ENCODE measurements at regions not wholly inside any gene's neighbourhood (a gene's known extent, or its start where the extent isn't known, plus 50 kb on each side); places are given as distances from the start of the nearest gene placed in this dataset.

DNA sequence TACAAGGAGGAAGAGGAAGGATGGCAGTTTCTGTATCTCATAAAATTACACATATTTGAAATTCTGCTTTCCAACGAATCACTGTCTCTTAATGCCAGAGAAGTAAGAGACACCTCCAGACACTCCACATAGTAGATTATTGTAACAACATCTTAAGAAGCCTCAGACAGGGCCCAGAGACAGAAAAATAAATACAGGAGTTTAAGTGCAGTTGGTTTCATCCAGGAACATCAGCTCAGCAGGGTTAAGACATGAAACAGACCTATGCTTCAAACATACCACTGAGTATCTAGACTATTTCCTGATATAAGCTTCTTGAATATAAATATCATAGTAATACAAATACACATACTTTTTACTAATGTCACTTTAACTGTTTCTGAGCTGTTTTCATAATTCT lies 290.3 kb downstream of the ADAMTS20 start:
- DNase-seq, result no peak
- Histone ChIP-seq H3K36me3 (ENCODE audit: control insufficient read depth in 1 of 2, insufficient read depth in 2 of 2, low read depth in 1 of 2, low read length in 2 of 2) (no peaks in the 10 kb centered on the region), H2BK120ac (ENCODE audit: low read depth, low read length) (no peak overlapping the region), H2AFZ (ENCODE audit: low read depth, low read length) (no peak overlapping the region), H3K9ac (ENCODE audit: low read length) (no peak overlapping the region), H3K27ac (ENCODE audit: low read length, poor library complexity, severe bottlenecking) (no peak overlapping the region), H2BK5ac (ENCODE audit: low read depth, low read length, poor library complexity, severe bottlenecking) (no peak overlapping the region), H3K4ac (ENCODE audit: low read depth in 1 of 2, low read length in 2 of 2) (no peak overlapping the region), H4K8ac (ENCODE audit: low read length) (no peak overlapping the region), H3K18ac (ENCODE audit: low read depth in 1 of 2, low read length in 2 of 2) (no peak overlapping the region), H3K14ac (ENCODE audit: low read length in 2 of 2) (no peak overlapping the region), H3K4me3 (ENCODE audit: insufficient read depth in 1 of 2, low read depth in 1 of 2, low read length in 2 of 2) (no peak overlapping the region), H3K4me1 (ENCODE audit: control insufficient read depth, insufficient read depth, low read depth, low read length) (no peaks in the 10 kb centered on the region), H3K4me2 (ENCODE audit: low read length, poor library complexity, severe bottlenecking) (no peak overlapping the region), H3K79me1 (replicated peaks; ENCODE audit: low read length, poor library complexity, severe bottlenecking) (no peaks in the 10 kb centered on the region), H3K23ac (ENCODE audit: low read length in 2 of 2) (no peak overlapping the region), H3K27me3 (ENCODE audit: control insufficient read depth in 1 of 2, insufficient read depth in 1 of 2, low read length in 2 of 2) (no peaks in the 10 kb centered on the region), H2BK15ac (ENCODE audit: low read depth, poor library complexity, severe bottlenecking) (no peak overlapping the region), H4K91ac (ENCODE audit: low read length) (no peak overlapping the region), H3K9me3 (ENCODE audit: control insufficient read depth, low read length) (no peaks in the 10 kb centered on the region), H2AK5ac (ENCODE audit: low read length, severe bottlenecking) (no peak overlapping the region), H2BK12ac (ENCODE audit: low read length in 2 of 2) (no peak overlapping the region)
- 36% methylated on average over 1 of the region's 1 CpG for WGBS

DNA sequence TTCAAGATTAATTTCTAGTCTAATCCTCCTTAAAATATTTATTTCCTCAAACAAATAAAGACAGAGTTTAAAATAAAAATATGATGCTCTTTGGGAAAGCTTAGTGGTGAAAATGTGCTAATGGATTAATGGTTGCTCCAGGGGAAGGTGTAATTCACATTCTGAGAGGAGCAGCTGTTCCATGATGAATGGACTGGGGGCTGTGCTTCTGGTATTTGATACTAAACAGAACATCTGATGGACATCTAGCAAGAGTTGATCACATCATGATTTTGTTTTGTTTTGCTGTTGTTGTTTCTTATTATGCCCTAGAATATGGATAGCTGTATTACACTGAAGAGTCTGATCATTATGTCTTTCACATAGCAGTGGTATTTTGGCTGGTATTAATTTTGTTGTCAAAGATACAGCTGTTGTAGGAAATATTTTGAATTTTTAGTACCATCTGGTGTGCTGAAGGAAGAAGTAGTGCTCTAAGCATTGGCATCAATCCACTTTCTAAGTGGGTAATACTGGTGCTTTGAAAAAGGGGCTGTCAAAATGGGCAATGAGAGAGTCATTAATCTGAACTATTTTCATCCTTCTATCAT lies 296.4 kb downstream of the ADAMTS20 start:
- Histone ChIP-seq H3K4me1 (ENCODE audit: control insufficient read depth, insufficient read depth, low read depth, low read length) (no peaks in the 10 kb centered on the region), H3K4ac (ENCODE audit: low read depth in 1 of 2, low read length in 2 of 2) (no peak overlapping the region), H2BK12ac (ENCODE audit: low read length in 2 of 2) (no peak overlapping the region), H3K27ac (ENCODE audit: low read length, poor library complexity, severe bottlenecking) (no peak overlapping the region), H3K4me2 (ENCODE audit: low read length, poor library complexity, severe bottlenecking) (no peak overlapping the region), H3K9ac (ENCODE audit: low read length) (no peak overlapping the region), H2BK5ac (ENCODE audit: low read depth, low read length, poor library complexity, severe bottlenecking) (no peak overlapping the region), H2AFZ (ENCODE audit: low read depth, low read length) (no peak overlapping the region), H3K9me3 (ENCODE audit: control insufficient read depth, low read length) (no peaks in the 10 kb centered on the region), H3K27me3 (ENCODE audit: control insufficient read depth in 1 of 2, insufficient read depth in 1 of 2, low read length in 2 of 2) (no peaks in the 10 kb centered on the region), H3K18ac (ENCODE audit: low read depth in 1 of 2, low read length in 2 of 2) (no peak overlapping the region), H3K23ac (ENCODE audit: low read length in 2 of 2) (no peak overlapping the region), H4K91ac (ENCODE audit: low read length) (no peak overlapping the region), H4K8ac (ENCODE audit: low read length) (no peak overlapping the region), H3K4me3 (ENCODE audit: insufficient read depth in 1 of 2, low read depth in 1 of 2, low read length in 2 of 2) (no peak overlapping the region), H3K79me1 (replicated peaks; ENCODE audit: low read length, poor library complexity, severe bottlenecking) (no peaks in the 10 kb centered on the region), H2BK15ac (ENCODE audit: low read depth, poor library complexity, severe bottlenecking) (no peak overlapping the region), H3K36me3 (ENCODE audit: control insufficient read depth in 1 of 2, insufficient read depth in 2 of 2, low read depth in 1 of 2, low read length in 2 of 2) (no peaks in the 10 kb centered on the region), H2AK5ac (ENCODE audit: low read length, severe bottlenecking) (no peak overlapping the region), H3K14ac (ENCODE audit: low read length in 2 of 2) (no peak overlapping the region), H2BK120ac (ENCODE audit: low read depth, low read length) (no peak overlapping the region)
- DNase-seq, result no peak

DNA sequence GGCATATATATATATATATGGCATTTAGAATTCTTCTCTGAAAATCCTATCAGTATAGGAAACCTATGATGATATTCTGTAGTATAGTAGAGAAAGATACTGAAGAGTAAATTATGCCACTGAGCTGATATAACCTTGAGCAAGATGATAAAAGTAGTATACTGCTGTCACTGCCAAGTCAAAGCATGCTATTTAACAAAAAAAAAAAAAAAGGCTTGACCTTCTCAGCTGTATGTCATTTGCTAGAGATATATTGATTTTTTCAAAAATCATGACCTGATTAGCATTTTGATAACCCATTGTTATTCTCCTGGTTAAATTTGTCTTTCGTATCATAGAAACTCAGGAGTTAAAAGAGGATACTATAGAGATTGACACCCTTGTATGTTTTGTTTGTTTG lies 299.4 kb downstream of the ADAMTS20 start:
- Histone ChIP-seq H3K18ac (ENCODE audit: low read depth in 1 of 2, low read length in 2 of 2) (no peak overlapping the region), H2AK5ac (ENCODE audit: low read length, severe bottlenecking) (no peak overlapping the region), H3K4me3 (ENCODE audit: insufficient read depth in 1 of 2, low read depth in 1 of 2, low read length in 2 of 2) (no peak overlapping the region), H3K36me3 (ENCODE audit: control insufficient read depth in 1 of 2, insufficient read depth in 2 of 2, low read depth in 1 of 2, low read length in 2 of 2) (no peaks in the 10 kb centered on the region), H3K23ac (ENCODE audit: low read length in 2 of 2) (no peak overlapping the region), H4K91ac (ENCODE audit: low read length) (no peak overlapping the region), H4K8ac (ENCODE audit: low read length) (no peak overlapping the region), H2BK15ac (ENCODE audit: low read depth, poor library complexity, severe bottlenecking) (no peak overlapping the region), H3K27me3 (ENCODE audit: control insufficient read depth in 1 of 2, insufficient read depth in 1 of 2, low read length in 2 of 2) (no peaks in the 10 kb centered on the region), H3K14ac (ENCODE audit: low read length in 2 of 2) (no peak overlapping the region), H3K4ac (ENCODE audit: low read depth in 1 of 2, low read length in 2 of 2) (no peak overlapping the region), H3K79me1 (replicated peaks; ENCODE audit: low read length, poor library complexity, severe bottlenecking) (no peaks in the 10 kb centered on the region), H2AFZ (ENCODE audit: low read depth, low read length) (no peak overlapping the region), H3K9me3 (ENCODE audit: control insufficient read depth, low read length) (no peaks in the 10 kb centered on the region), H3K4me1 (ENCODE audit: control insufficient read depth, insufficient read depth, low read depth, low read length) (no peaks in the 10 kb centered on the region), H3K27ac (ENCODE audit: low read length, poor library complexity, severe bottlenecking) (no peak overlapping the region), H2BK120ac (ENCODE audit: low read depth, low read length) (no peak overlapping the region), H2BK12ac (ENCODE audit: low read length in 2 of 2) (no peak overlapping the region), H2BK5ac (ENCODE audit: low read depth, low read length, poor library complexity, severe bottlenecking) (no peak overlapping the region), H3K9ac (ENCODE audit: low read length) (no peak overlapping the region), H3K4me2 (ENCODE audit: low read length, poor library complexity, severe bottlenecking) (no peak overlapping the region)
- 100% methylated on average over 1 of the region's 1 CpG for WGBS
- DNase-seq, result no peak

DNA sequence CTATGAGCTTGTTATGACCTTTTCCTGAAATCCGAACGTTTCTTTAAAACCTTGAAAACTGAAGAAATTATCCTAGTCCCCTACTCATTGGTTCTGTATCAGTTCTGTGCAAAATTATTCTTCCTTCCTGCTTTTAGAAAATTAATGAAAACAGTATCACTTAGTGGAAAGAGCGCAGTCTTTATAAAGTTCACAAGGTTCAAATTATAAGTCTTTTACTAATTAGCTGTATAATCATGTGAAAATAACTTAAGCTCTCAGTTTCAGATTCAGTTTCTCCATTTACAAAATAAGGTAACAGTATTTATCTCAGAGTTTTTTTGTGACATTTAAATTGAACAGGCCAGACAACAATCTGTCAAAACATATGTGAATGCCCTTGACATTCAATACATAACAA lies 306.1 kb downstream of the ADAMTS20 start:
- H2AFZ ChIP-seq (ENCODE audit: low read depth, low read length), result no peak overlapping the region
- H3K23ac ChIP-seq (ENCODE audit: low read length in 2 of 2), result no peak overlapping the region
- H2AK5ac ChIP-seq (ENCODE audit: low read length, severe bottlenecking), result no peak overlapping the region
- H3K18ac ChIP-seq (ENCODE audit: low read depth in 1 of 2, low read length in 2 of 2), result no peak overlapping the region
- H3K27me3 ChIP-seq (ENCODE audit: control insufficient read depth in 1 of 2, insufficient read depth in 1 of 2, low read length in 2 of 2), result no peaks in the 10 kb centered on the region
- no peak overlapping the region for H2BK12ac ChIP-seq (ENCODE audit: low read length in 2 of 2)
- no peak overlapping the region for H3K4ac ChIP-seq (ENCODE audit: low read depth in 1 of 2, low read length in 2 of 2)
- no peak overlapping the region for H4K8ac ChIP-seq (ENCODE audit: low read length)
- H3K9ac ChIP-seq (ENCODE audit: low read length), result no peak overlapping the region
- no peak overlapping the region for H2BK15ac ChIP-seq (ENCODE audit: low read depth, poor library complexity, severe bottlenecking)
- H3K79me1 ChIP-seq (replicated peaks; ENCODE audit: low read length, poor library complexity, severe bottlenecking), result no peaks in the 10 kb centered on the region
- H3K4me2 ChIP-seq (ENCODE audit: low read length, poor library complexity, severe bottlenecking), result no peak overlapping the region
- H4K91ac ChIP-seq (ENCODE audit: low read length), result no peak overlapping the region
- no peak overlapping the region for H3K14ac ChIP-seq (ENCODE audit: low read length in 2 of 2)
- H2BK5ac ChIP-seq (ENCODE audit: low read depth, low read length, poor library complexity, severe bottlenecking), result no peak overlapping the region
- no peaks in the 10 kb centered on the region for H3K9me3 ChIP-seq (ENCODE audit: control insufficient read depth, low read length)
- no peak overlapping the region for H3K27ac ChIP-seq (ENCODE audit: low read length, poor library complexity, severe bottlenecking)
- H3K4me1 ChIP-seq (ENCODE audit: control insufficient read depth, insufficient read depth, low read depth, low read length), result no peaks in the 10 kb centered on the region
- no peaks in the 10 kb centered on the region for H3K36me3 ChIP-seq (ENCODE audit: control insufficient read depth in 1 of 2, insufficient read depth in 2 of 2, low read depth in 1 of 2, low read length in 2 of 2)
- H3K4me3 ChIP-seq (ENCODE audit: insufficient read depth in 1 of 2, low read depth in 1 of 2, low read length in 2 of 2), result no peak overlapping the region
- WGBS, result 86% methylated on average over 2 of the region's 3 CpGs
- no peak for DNase-seq
- H2BK120ac ChIP-seq (ENCODE audit: low read depth, low read length), result no peak overlapping the region
